Trophoblast cell (in vitro differentiated cells and primary cell): ENCODE measurements at regions not wholly inside any gene's neighbourhood (a gene's known extent, or its start where the extent isn't known, plus 50 kb on each side); places are given as distances from the start of the nearest gene placed in this dataset.

Experiments
- DNase-seq, 2 donors: peaks; one replicate each; pipeline ENCODE4 v3.0.0-alpha.2; 2016
- H2AFZ ChIP-seq: 2 replicates; pipeline ENCODE4 v1.6.1; 2013; ENCODE audit warnings: low read length, moderate library complexity, mild to moderate bottlenecking; ENCODE audit not compliant: insufficient read depth, poor library complexity
- H2AK5ac ChIP-seq: 2 replicates; pipeline ENCODE4 v1.6.1; 2013; ENCODE audit warnings: mild to moderate bottlenecking, low read length
- H2BK120ac ChIP-seq: 2 replicates; pipeline ENCODE4 v1.6.1; 2013; ENCODE audit warnings: low read length, mild to moderate bottlenecking, moderate library complexity; ENCODE audit not compliant: insufficient read depth, poor library complexity
- H2BK12ac ChIP-seq: 2 replicates; pipeline ENCODE4 v1.6.1; 2013; ENCODE audit warnings: mild to moderate bottlenecking, low read length, moderate library complexity
- H2BK5ac ChIP-seq: 2 replicates; pipeline ENCODE4 v1.6.1; 2013; ENCODE audit warnings: low read length, low read depth, moderate library complexity, mild to moderate bottlenecking; ENCODE audit not compliant: poor library complexity
- H3K14ac ChIP-seq: 2 replicates; pipeline ENCODE4 v1.6.1; 2013; ENCODE audit warnings: mild to moderate bottlenecking, low read length
- H3K18ac ChIP-seq: 2 replicates; pipeline ENCODE4 v1.6.1; 2013; ENCODE audit warnings: mild to moderate bottlenecking, low read length
- H3K23ac ChIP-seq: 2 replicates; pipeline ENCODE4 v1.6.1; 2013; ENCODE audit warnings: low read length
- H3K27ac ChIP-seq: 2 replicates; pipeline ENCODE4 v1.5.1; 2013; ENCODE audit warnings: low read depth, mild to moderate bottlenecking, inconsistent platforms, low read length, moderate library complexity
- H3K27me3 ChIP-seq: 2 replicates; pipeline ENCODE4 v1.6.1; 2013; ENCODE audit warnings: inconsistent platforms, mild to moderate bottlenecking, low read length, moderate library complexity; ENCODE audit not compliant: insufficient read depth
- H3K36me3 ChIP-seq, 2 experiments: 1 replicate in 1 of 2; 2 replicates in 1 of 2; pipeline ENCODE4 v1.6.1; 2013; ENCODE audit warnings: low read length in 2 of 2, mild to moderate bottlenecking in 2 of 2, moderate library complexity in 1 of 2; ENCODE audit not compliant: insufficient read depth in 2 of 2, control insufficient read depth in 1 of 2
- H3K4ac ChIP-seq: 2 replicates; pipeline ENCODE4 v1.6.1; 2013; ENCODE audit warnings: low read depth, mild to moderate bottlenecking, low read length, moderate library complexity
- H3K4me1 ChIP-seq, 2 experiments: 1 replicate in 1 of 2; 2 replicates in 1 of 2; pipeline ENCODE4 v1.6.1; 2013; ENCODE audit warnings: low read length in 2 of 2, mild to moderate bottlenecking in 2 of 2, moderate library complexity in 1 of 2; ENCODE audit not compliant: insufficient read depth in 2 of 2, control insufficient read depth in 1 of 2
- H3K4me2 ChIP-seq: 2 replicates; pipeline ENCODE4 v1.6.1; 2013; ENCODE audit warnings: inconsistent platforms, mild to moderate bottlenecking, low read length, moderate library complexity
- H3K4me3 ChIP-seq: 2 replicates; pipeline ENCODE4 v1.5.1; 2013; ENCODE audit warnings: mild to moderate bottlenecking, low read depth, low read length, inconsistent platforms
- H3K79me1 ChIP-seq: one replicate; pipeline ENCODE4 v1.6.1; 2013; ENCODE audit warnings: low read length
- H3K79me2 ChIP-seq: 2 replicates; pipeline ENCODE4 v1.6.1; 2013; ENCODE audit warnings: low read length, mild to moderate bottlenecking; ENCODE audit not compliant: control insufficient read depth, insufficient read depth, poor library complexity
- H3K9ac ChIP-seq: 2 replicates; pipeline ENCODE4 v1.6.1; 2013; ENCODE audit warnings: mild to moderate bottlenecking, low read length
- H3K9me3 ChIP-seq: 2 replicates; pipeline ENCODE4 v1.6.1; 2013; ENCODE audit warnings: low read depth, mild to moderate bottlenecking, control low read depth, inconsistent platforms, low read length; ENCODE audit not compliant: insufficient read depth
- H4K12ac ChIP-seq: 2 replicates; pipeline ENCODE4 v1.6.1; 2013; ENCODE audit warnings: low read depth, mild to moderate bottlenecking, low read length, moderate library complexity
- H4K8ac ChIP-seq: 2 replicates; pipeline ENCODE4 v1.6.1; 2013; ENCODE audit warnings: low read depth, mild to moderate bottlenecking, low read length, moderate library complexity
- H4K91ac ChIP-seq: one replicate; pipeline ENCODE4 v1.6.1; 2013; ENCODE audit warnings: low read depth, mild to moderate bottlenecking, low read length, moderate library complexity
- WGBS: extraction: QIAGEN DNeasy Blood & Tissue Kit; methylation state at CpG from one replicate; pipeline ENCODE4 v1.1.7; 2013; ENCODE audit warnings: missing lambda C conversion rate; ENCODE audit not compliant: insufficient read length, insufficient coverage; ENCODE audit errors: extremely low coverage; 5-methylcytosine and 5-hydroxymethylcytosine counted together

DNA sequence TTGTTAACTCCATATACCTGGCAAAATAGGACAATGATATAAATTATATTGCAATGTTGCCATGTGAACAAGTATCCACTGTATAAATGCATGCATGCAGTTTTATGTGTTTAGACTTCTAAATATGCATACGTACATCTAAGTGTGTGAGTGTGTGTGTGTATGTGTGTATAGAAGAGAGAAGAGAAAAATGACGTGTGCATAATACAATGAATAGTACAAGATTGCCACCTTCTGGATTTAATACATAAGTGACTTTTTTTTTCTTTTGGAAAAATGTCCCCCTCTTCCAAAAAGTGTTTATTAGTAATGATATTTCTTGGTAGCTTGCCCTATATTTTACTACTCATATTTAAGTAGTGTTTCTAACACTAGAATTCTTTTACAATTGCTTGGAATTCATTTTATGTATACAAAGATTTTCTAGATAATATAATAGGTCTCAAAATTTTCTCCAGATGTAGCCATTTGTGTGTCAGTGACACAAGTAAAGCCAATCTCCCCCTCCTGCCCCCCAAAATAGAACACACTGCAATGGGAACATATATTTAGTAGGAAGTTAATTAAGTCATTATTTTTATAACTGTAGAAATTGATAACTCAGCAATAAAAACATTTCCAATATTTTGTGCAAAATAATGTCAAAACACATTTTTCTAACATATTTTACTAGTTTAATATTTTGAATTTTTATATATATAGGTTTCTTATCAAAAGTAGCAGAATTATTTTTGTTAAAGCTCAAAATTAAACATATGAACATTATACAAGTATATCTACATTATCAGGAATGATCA lies 783.3 kb upstream of the ATXN8OS start:
- Histone ChIP-seq H3K4me3 (no peak overlapping the region), H2AFZ (no peak overlapping the region)
- WGBS: no CpG with 5 or more reads among the region's 2 CpGs

GRCh38 chr13:69319656-69320055 lies 788.0 kb upstream of the ATXN8OS start:
- Histone ChIP-seq H4K12ac (no peak overlapping the region), H3K4me2 (no peak overlapping the region), H3K4me1 (no peaks in the 10 kb centered on the region), H3K14ac (no peak overlapping the region), H2AFZ (no peak overlapping the region), H3K18ac (no peak overlapping the region), H4K91ac (no peak overlapping the region), H3K9ac (no peak overlapping the region), H3K27me3 (no peaks in the 10 kb centered on the region), H3K36me3 (no peaks in the 10 kb centered on the region), H3K27ac (no peak overlapping the region), H2AK5ac (no peak overlapping the region), H2BK120ac (no peak overlapping the region), H3K4ac (no peak overlapping the region), H2BK5ac (no peak overlapping the region), H3K4me3 (no peak overlapping the region), H3K79me1 (no peaks in the 10 kb centered on the region), H3K79me2 (no peaks in the 10 kb centered on the region), H3K23ac (no peak overlapping the region), H2BK12ac (no peak overlapping the region), H3K9me3 (no peaks in the 10 kb centered on the region), H4K8ac (no peak overlapping the region)
- DNase-seq: no peak
- WGBS: no CpG with 5 or more reads among the region's 3 CpGs

More for the DNA sequence above, 783.3 kb upstream of the ATXN8OS start:
- H3K27me3 ChIP-seq: no peaks in the 10 kb centered on the region
- H3K4ac ChIP-seq: no peak overlapping the region
- no peak overlapping the region for H3K23ac ChIP-seq
- H3K79me2 ChIP-seq: no peaks in the 10 kb centered on the region
- H3K4me1 ChIP-seq: no peaks in the 10 kb centered on the region
- H3K14ac ChIP-seq: no peak overlapping the region
- H4K91ac ChIP-seq: no peak overlapping the region
- no peaks in the 10 kb centered on the region for H3K36me3 ChIP-seq
- no peak overlapping the region for H2BK5ac ChIP-seq
- H2BK120ac ChIP-seq: no peak overlapping the region
- H4K8ac ChIP-seq: no peak overlapping the region
- no peak overlapping the region for H3K18ac ChIP-seq
- DNase-seq: peak in 1 of 2 donors; percentile 3
- no peak overlapping the region for H3K4me2 ChIP-seq
- no peak overlapping the region for H4K12ac ChIP-seq
- H2BK12ac ChIP-seq: no peak overlapping the region
- H2AK5ac ChIP-seq: no peak overlapping the region
- H3K9me3 ChIP-seq: no peaks in the 10 kb centered on the region
- H3K9ac ChIP-seq: no peak overlapping the region
- no peak overlapping the region for H3K27ac ChIP-seq
- H3K79me1 ChIP-seq: no peaks in the 10 kb centered on the region

DNA sequence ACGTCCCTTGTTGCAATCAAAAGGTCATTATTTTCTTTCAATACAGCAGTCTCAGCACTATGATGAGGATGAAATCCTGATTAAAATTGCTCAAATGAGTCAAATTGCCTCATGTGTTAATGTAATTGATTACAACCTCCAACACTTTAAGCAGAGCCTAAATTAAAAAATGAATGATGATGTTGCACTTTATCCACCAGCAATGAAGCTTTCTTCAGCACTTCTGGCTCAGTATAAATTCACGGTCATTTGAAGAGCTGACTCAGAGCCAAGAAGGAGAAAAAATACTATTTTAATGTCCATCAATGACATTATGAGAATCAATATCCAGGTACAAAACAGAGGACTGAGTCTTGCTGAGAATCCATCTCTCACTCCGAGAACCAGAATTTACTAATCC lies 792.6 kb upstream of the ATXN8OS start:
- Histone ChIP-seq H2AK5ac (no peak overlapping the region), H3K14ac (no peak overlapping the region), H3K4me2 (no peak overlapping the region), H3K9ac (no peak overlapping the region), H3K4me1 (no peaks in the 10 kb centered on the region), H4K8ac (no peak overlapping the region), H3K27me3 (no peaks in the 10 kb centered on the region), H3K4ac (no peak overlapping the region), H2BK12ac (no peak overlapping the region), H3K18ac (no peak overlapping the region), H3K27ac (no peak overlapping the region), H2BK5ac (no peak overlapping the region), H3K36me3 (no peaks in the 10 kb centered on the region), H2AFZ (no peak overlapping the region), H3K79me1 (no peaks in the 10 kb centered on the region), H4K91ac (no peak overlapping the region), H3K4me3 (no peak overlapping the region), H3K79me2 (no peaks in the 10 kb centered on the region), H4K12ac (no peak overlapping the region), H3K23ac (no peak overlapping the region), H2BK120ac (no peak overlapping the region), H3K9me3 (no peaks in the 10 kb centered on the region)
- WGBS: no CpG with 5 or more reads among the region's 3 CpGs
- no peak for DNase-seq

DNA sequence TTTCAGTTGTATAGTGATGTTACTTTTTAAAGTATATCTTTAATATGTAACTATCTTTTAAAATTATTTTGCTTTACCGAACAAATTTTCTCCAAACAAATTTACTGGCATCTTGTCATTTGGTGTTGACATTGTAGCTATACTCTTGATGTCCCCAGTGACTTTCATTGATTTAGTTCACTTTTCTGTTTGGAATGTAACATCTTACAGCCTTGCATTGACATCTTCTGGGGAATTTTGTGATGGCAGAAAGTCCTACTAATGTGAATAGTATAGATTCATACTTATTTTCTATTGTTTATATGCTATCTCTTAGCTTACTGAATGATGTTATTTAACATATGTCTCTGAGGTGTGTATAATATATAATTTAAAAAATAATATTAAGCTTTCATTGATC lies 800.9 kb upstream of the ATXN8OS start:
- no CpG with 5 or more reads among the region's 1 CpG for WGBS
- H3K4me2 ChIP-seq: no peak overlapping the region
- H2BK120ac ChIP-seq: no peak overlapping the region
- H3K18ac ChIP-seq: no peak overlapping the region
- no peaks in the 10 kb centered on the region for H3K27me3 ChIP-seq
- H3K4ac ChIP-seq: no peak overlapping the region
- no peak overlapping the region for H4K8ac ChIP-seq
- H3K36me3 ChIP-seq: no peaks in the 10 kb centered on the region
- H4K91ac ChIP-seq: no peak overlapping the region
- H2BK5ac ChIP-seq: no peak overlapping the region
- no peaks in the 10 kb centered on the region for H3K9me3 ChIP-seq
- no peak overlapping the region for H3K14ac ChIP-seq
- H3K23ac ChIP-seq: no peak overlapping the region
- no peak overlapping the region for H2AFZ ChIP-seq
- no peak overlapping the region for H3K9ac ChIP-seq
- H4K12ac ChIP-seq: no peak overlapping the region
- H3K27ac ChIP-seq: no peak overlapping the region
- H3K4me1 ChIP-seq: no peaks in the 10 kb centered on the region
- DNase-seq: no peak
- no peak overlapping the region for H3K4me3 ChIP-seq
- no peaks in the 10 kb centered on the region for H3K79me2 ChIP-seq
- H2BK12ac ChIP-seq: no peak overlapping the region
- no peaks in the 10 kb centered on the region for H3K79me1 ChIP-seq
- no peak overlapping the region for H2AK5ac ChIP-seq
